Gastroesophageal sphincter (tissue), 3 donors: ENCODE measurements at regions not wholly inside any gene's neighbourhood (a gene's known extent, or its start where the extent isn't known, plus 50 kb on each side); places are given as distances from the start of the nearest gene placed in this dataset.

Experiments used
- EP300 ChIP-seq: sonication (generic); formaldehyde crosslinking; IDR thresholded peaks from one replicate; pipeline ENCODE4 v1.6.1; 2017; ENCODE audit warnings: antibody characterized with exemption, mild to moderate bottlenecking
- POLR2AphosphoS5 ChIP-seq: sonication (generic); formaldehyde crosslinking; IDR thresholded peaks from one replicate; pipeline ENCODE4 v1.6.1; 2017; ENCODE audit warnings: antibody characterized with exemption
- TF ChIP-seq, protein P1 (sequence below), 4 experiments: fragments of 200-600 bp in 2 of 4; fragments of 450-650 bp in 2 of 4; sonication (generic) in 1 of 4; IDR thresholded peaks; one replicate each; pipeline ENCODE4 v1.5.1; 2017 to 2019; ENCODE audit warnings: antibody characterized with exemption in 4 of 4, mild to moderate bottlenecking in 2 of 4, moderate library complexity in 2 of 4

DNA sequence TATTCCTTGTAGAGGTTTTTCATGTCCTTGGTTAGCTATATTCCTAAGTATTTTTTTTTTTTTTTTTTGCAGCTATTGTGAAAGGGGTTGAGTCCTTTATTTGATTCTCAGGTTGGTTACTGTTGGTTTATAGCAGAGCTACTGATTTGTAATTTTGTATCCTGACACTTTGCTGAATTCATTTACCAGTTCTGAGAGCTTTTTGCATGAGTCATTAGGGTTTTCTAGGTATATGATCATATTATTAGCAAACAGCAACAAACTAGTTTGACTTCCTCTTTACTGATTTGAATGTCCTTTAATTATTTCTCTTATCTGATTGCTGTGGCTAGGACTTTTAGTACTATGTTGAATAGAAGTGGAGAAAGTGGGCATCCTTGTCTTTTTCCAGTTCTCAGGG lies 737.4 kb downstream of the ZNF385D start:
- TF ChIP-seq, protein P1, sequence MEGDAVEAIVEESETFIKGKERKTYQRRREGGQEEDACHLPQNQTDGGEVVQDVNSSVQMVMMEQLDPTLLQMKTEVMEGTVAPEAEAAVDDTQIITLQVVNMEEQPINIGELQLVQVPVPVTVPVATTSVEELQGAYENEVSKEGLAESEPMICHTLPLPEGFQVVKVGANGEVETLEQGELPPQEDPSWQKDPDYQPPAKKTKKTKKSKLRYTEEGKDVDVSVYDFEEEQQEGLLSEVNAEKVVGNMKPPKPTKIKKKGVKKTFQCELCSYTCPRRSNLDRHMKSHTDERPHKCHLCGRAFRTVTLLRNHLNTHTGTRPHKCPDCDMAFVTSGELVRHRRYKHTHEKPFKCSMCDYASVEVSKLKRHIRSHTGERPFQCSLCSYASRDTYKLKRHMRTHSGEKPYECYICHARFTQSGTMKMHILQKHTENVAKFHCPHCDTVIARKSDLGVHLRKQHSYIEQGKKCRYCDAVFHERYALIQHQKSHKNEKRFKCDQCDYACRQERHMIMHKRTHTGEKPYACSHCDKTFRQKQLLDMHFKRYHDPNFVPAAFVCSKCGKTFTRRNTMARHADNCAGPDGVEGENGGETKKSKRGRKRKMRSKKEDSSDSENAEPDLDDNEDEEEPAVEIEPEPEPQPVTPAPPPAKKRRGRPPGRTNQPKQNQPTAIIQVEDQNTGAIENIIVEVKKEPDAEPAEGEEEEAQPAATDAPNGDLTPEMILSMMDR (IDR thresholded peaks at IDR 0.05) = no peak
- no peak for TF ChIP-seq EP300
- no peak for TF ChIP-seq POLR2AphosphoS5
